Endothelial cell of umbilical vein (primary cell): ENCODE measurements at regions not wholly inside any gene's neighbourhood (a gene's known extent, or its start where the extent isn't known, plus 50 kb on each side); places are given as distances from the start of the nearest gene placed in this dataset.

Source experiments
- BruUV-seq: library from RNA; stranded (reverse); fragments of 400-500 nt; replicated peaks from 2 replicates; lab custom pipeline; 2021; lab: Mats Ljungman, UMichigan
- CTCF ChIA-PET: fragments of 300-600, 350-600 bp; sonication (Branson Sonifier 250); formaldehyde crosslinking; loops from one replicate; lab custom pipeline; 2021; ENCODE audit warnings: antibody characterized with exemption, inconsistent platforms; lab: Charles Lee
- POLR2A ChIA-PET: fragments of 300-600, 350-600 bp; sonication (Branson Sonifier 250); formaldehyde crosslinking; loops from one replicate; lab custom pipeline; 2021; ENCODE audit warnings: antibody characterized with exemption, inconsistent platforms; lab: Charles Lee
- DNase-seq: peaks from one replicate; pipeline ENCODE4 v3.0.0-alpha.2; 2011; ENCODE audit warnings: low read depth, low spot score
- FAIRE-seq: peaks from 2 replicates; lab custom pipeline; 2011; peaks lifted over from hg19 to GRCh38; lab: Jason Lieb, UNC
- H2AFZ ChIP-seq: 2 replicates; pipeline ENCODE4 v1.6.0; 2012; ENCODE audit warnings: low read depth, low read length, control low read depth, inconsistent platforms
- H3K27ac ChIP-seq: 2 replicates; pipeline ENCODE4 v1.5.1; 2011; ENCODE audit warnings: low read depth, mild to moderate bottlenecking, control low read depth, low read length, moderate library complexity; ENCODE audit not compliant: insufficient read depth
- H3K27me3 ChIP-seq, 2 experiments: 2 replicates each; pipeline versions ENCODE4 v1.6.0 to v1.6.1; 2011; ENCODE audit warnings: low read length in 2 of 2, mixed read lengths in 1 of 2; ENCODE audit not compliant: control insufficient read depth in 2 of 2, insufficient read depth in 2 of 2
- H3K36me3 ChIP-seq, 2 experiments: 2 replicates in 1 of 2; 3 replicates in 1 of 2; pipeline ENCODE4 v1.5.1; 2011; ENCODE audit warnings: low read length in 2 of 2, mild to moderate bottlenecking in 1 of 2, moderate library complexity in 1 of 2; ENCODE audit not compliant: control insufficient read depth in 2 of 2, insufficient read depth in 2 of 2; ENCODE audit errors: extremely low read depth in 1 of 2
- H3K4me1 ChIP-seq: 3 replicates; pipeline ENCODE4 v1.5.1; 2011; ENCODE audit warnings: mild to moderate bottlenecking, low read length; ENCODE audit not compliant: control insufficient read depth, insufficient read depth; ENCODE audit errors: extremely low read depth
- H3K4me2 ChIP-seq: 2 replicates; pipeline ENCODE4 v1.6.1; 2011; ENCODE audit warnings: low read length, control low read depth, mixed read lengths; ENCODE audit not compliant: insufficient read depth
- H3K4me3 ChIP-seq, 3 experiments: fragments of 200-600 bp in 1 of 3; sonication (generic), shearing (Covaris generic) in 1 of 3; replicated peaks in 1 of 3; 2 replicates each; pipeline ENCODE4 v1.5.1; 2011 to 2016; ENCODE audit warnings: control low read depth in 3 of 3, low read length in 3 of 3, mild to moderate bottlenecking in 2 of 3, inconsistent platforms in 1 of 3, low read depth in 1 of 3, moderate library complexity in 1 of 3; ENCODE audit not compliant: insufficient read depth in 1 of 3
- H3K79me2 ChIP-seq: 2 replicates; pipeline ENCODE4 v1.6.0; 2012; ENCODE audit warnings: low read length, inconsistent platforms; ENCODE audit not compliant: control insufficient read depth, insufficient read depth
- H3K9ac ChIP-seq: replicated peaks from 2 replicates; pipeline ENCODE3; 2011; ENCODE audit warnings: low read length, control low read depth; ENCODE audit not compliant: insufficient read depth; ENCODE audit errors: extremely low read depth
- H3K9me1 ChIP-seq: replicated peaks from 3 replicates; pipeline ENCODE4 v1.6.0; 2011; ENCODE audit warnings: mild to moderate bottlenecking, low read length; ENCODE audit not compliant: control insufficient read depth, insufficient read depth; ENCODE audit errors: extremely low read depth
- H3K9me3 ChIP-seq: replicated peaks from 2 replicates; pipeline ENCODE4 v1.5.1; 2012; ENCODE audit warnings: low read length, inconsistent platforms; ENCODE audit not compliant: control insufficient read depth, insufficient read depth
- H4K20me1 ChIP-seq: replicated peaks from 2 replicates; pipeline ENCODE3; 2011; ENCODE audit warnings: mild to moderate bottlenecking, low read length; ENCODE audit not compliant: control insufficient read depth, insufficient read depth; ENCODE audit errors: extremely low read depth
- CTCF ChIP-seq, 2 donors: IDR thresholded peaks; 1 replicate in 1 of 2; 2 replicates in 1 of 2; pipeline ENCODE4 v1.5.1; 2011; ENCODE audit warnings: low read length in 2 of 2, mild to moderate bottlenecking in 2 of 2, moderate library complexity in 2 of 2, control low read depth in 1 of 2, inconsistent platforms in 1 of 2, low read depth in 1 of 2; ENCODE audit not compliant: insufficient read depth in 1 of 2; ENCODE audit errors: extremely low read depth in 1 of 2
- EZH2 ChIP-seq: IDR thresholded peaks from 2 replicates; pipeline ENCODE4 v1.6.1; 2012; ENCODE audit warnings: borderline replicate concordance, low read depth, mild to moderate bottlenecking, moderate library complexity, low read length, inconsistent platforms; ENCODE audit not compliant: severe bottlenecking
- FOS ChIP-seq: IDR thresholded peaks from 2 replicates; pipeline ENCODE4 v1.6.1; 2011; ENCODE audit warnings: mild to moderate bottlenecking, low read length, moderate library complexity, borderline replicate concordance; ENCODE audit not compliant: insufficient read depth
- GATA2 ChIP-seq: IDR thresholded peaks from 2 replicates; pipeline ENCODE4 v1.7.0; 2011; ENCODE audit warnings: low read depth, mild to moderate bottlenecking, moderate library complexity, mixed read lengths, low read length; ENCODE audit not compliant: insufficient read length, insufficient read depth
- JUN ChIP-seq: IDR thresholded peaks from 2 replicates; pipeline ENCODE4 v1.6.1; 2011; ENCODE audit warnings: borderline replicate concordance, low read depth; ENCODE audit not compliant: insufficient read length, insufficient read depth
- MYC ChIP-seq: IDR thresholded peaks from one replicate; pipeline ENCODE4 v1.6.1; 2011; ENCODE audit warnings: mild to moderate bottlenecking, low read depth, low read length
- POLR2A ChIP-seq: IDR thresholded peaks from 2 replicates; pipeline ENCODE4 v1.6.1; 2012; ENCODE audit warnings: low read depth, mild to moderate bottlenecking, control low read depth, low read length
- POLR2AphosphoS5 ChIP-seq: IDR thresholded peaks from 2 replicates; pipeline ENCODE4 v1.6.1; 2012; ENCODE audit warnings: low read depth, mild to moderate bottlenecking, control low read depth, low read length, moderate library complexity; ENCODE audit not compliant: insufficient read depth
- dilution Hi-C: fragments of 300-500 bp; cut with MboI; formaldehyde crosslinking; loops from one replicate; pipeline ENCODE4 v1.15.0; 2019; ENCODE audit warnings: low sequenced_read_pairs; ENCODE audit not compliant: extremely low pct_ligation_motif_present
- intact Hi-C: fragments of 100-400 bp; cut with micrococcal nuclease; formaldehyde crosslinking; loops from one replicate; pipeline ENCODE4 v1.10.0; 2022
- TF ChIP-seq, protein P1 (sequence below): IDR thresholded peaks from 2 replicates; pipeline ENCODE4 v1.6.1; 2011; ENCODE audit not compliant: insufficient read depth, insufficient read length

DNA sequence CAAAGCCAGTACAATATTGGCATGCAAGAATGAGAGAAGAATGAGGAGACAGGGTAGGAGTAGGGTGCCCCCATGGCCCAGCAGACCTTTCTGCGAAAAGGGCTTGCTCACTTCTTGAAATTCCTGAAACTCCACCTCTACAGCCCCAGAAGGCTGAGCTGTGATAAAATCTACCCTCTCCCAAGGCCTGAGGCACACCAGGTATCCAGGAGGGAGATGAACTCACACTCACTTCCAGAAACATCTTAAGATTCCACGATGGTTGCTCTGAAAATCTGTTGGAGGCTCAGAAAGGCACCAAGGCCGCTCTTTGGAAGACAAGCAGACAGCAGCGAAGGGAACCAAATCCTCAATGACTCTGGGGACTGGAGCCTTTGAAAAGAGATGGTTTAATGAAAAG is 297.5 kb downstream of the UACA start:
- Histone ChIP-seq H3K9me3 (no peaks in the 10 kb centered on the region), H3K4me1 (no peaks in the 10 kb centered on the region), H3K4me2 (no peak overlapping the region), H3K36me3 (no peaks in the 10 kb centered on the region), H3K79me2 (no peaks in the 10 kb centered on the region), H3K9me1 (no peaks in the 10 kb centered on the region), H3K4me3 (no peak overlapping the region), H3K27me3 (peaks cover 3 to 6% of the 10 kb centered on the region in 2 experiments), H4K20me1 (no peaks in the 10 kb centered on the region), H3K27ac (no peak overlapping the region), H3K9ac (no peak overlapping the region), H2AFZ (no peak overlapping the region)
- FAIRE-seq (no peak), DNase-seq (no peak)
- dilution Hi-C loops (no loop called here), intact Hi-C loops (loop anchor here (5.0 kb wide), 1 partner anchor 889 kb away; no protein-coding TSS in a partner anchor)
- BruUV-seq = no TSS peak
- TF ChIP-seq, protein P1, sequence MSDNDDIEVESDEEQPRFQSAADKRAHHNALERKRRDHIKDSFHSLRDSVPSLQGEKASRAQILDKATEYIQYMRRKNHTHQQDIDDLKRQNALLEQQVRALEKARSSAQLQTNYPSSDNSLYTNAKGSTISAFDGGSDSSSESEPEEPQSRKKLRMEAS = no peak
- no peak for TF ChIP-seq CTCF (IDR thresholded peaks at IDR 0.05; ENCODE audit: extremely low read depth in 1 of 2, insufficient read depth in 1 of 2, low read depth in 1 of 2, low read length in 2 of 2)
- TF ChIP-seq GATA2 = no peak
- CTCF ChIA-PET = interaction anchor here (1.3 to 3.2 kb wide), 11 partner anchors 9 to 943 kb away, joined by 3 to 27 read pairs (median 4); no protein-coding TSS in a partner anchor
- POLR2A ChIA-PET = no interaction called here

- no peaks in the 10 kb centered on the region for H3K4me1 ChIP-seq
- no peak overlapping the region for H3K9ac ChIP-seq
- BruUV-seq = no TSS peak
- FAIRE-seq (no peak), DNase-seq (no peak)
- H3K4me3 ChIP-seq = no peak overlapping the region
- H3K9me3 ChIP-seq = no peaks in the 10 kb centered on the region
- H3K4me2 ChIP-seq = no peak overlapping the region
- POLR2A ChIA-PET = no interaction called here
- dilution Hi-C loops (no loop called here), intact Hi-C loops (no loop called here)
- peaks cover 3 to 6% of the 10 kb centered on the region in 2 experiments for H3K27me3 ChIP-seq
- H3K79me2 ChIP-seq = no peaks in the 10 kb centered on the region
- CTCF ChIA-PET = interaction anchor here (0.9 to 1.5 kb wide), 5 partner anchors 11 to 987 kb away, joined by 3 to 4 read pairs (median 4); no protein-coding TSS in a partner anchor
- no peak overlapping the region for H3K27ac ChIP-seq
- no peak overlapping the region for H2AFZ ChIP-seq
- no peaks in the 10 kb centered on the region for H4K20me1 ChIP-seq
- TF ChIP-seq EZH2 (no peak), POLR2AphosphoS5 (no peak), POLR2A (no peak), MYC (no peak), FOS (no peak), JUN (no peak), CTCF (IDR thresholded peaks at IDR 0.05; ENCODE audit: extremely low read depth in 1 of 2, insufficient read depth in 1 of 2, low read depth in 1 of 2, low read length in 2 of 2) (no peak), GATA2 (no peak)
- TF ChIP-seq, protein P1 = no peak
- no peaks in the 10 kb centered on the region for H3K9me1 ChIP-seq
- H3K36me3 ChIP-seq = no peaks in the 10 kb centered on the region
Measured at GRCh38 chr15:70463453-70463834, 299.9 kb downstream of the UACA start.
